HCT116 (cell line): ENCODE measurements at regions not wholly inside any gene's neighbourhood (a gene's known extent, or its start where the extent isn't known, plus 50 kb on each side); places are given as distances from the start of the nearest gene placed in this dataset.

ENCODE experiments used
- CTCF ChIP-seq, 3 experiments: fragments of 200-600 bp in 1 of 3; sonication (generic) in 1 of 3; IDR thresholded peaks in 2 of 3; conservative IDR thresholded peaks in 1 of 3; 2 replicates each; pipeline ENCODE4 v1.5.1; 2012 to 2017; ENCODE audit warnings: low read depth in 2 of 3, low read length in 2 of 3, antibody characterized with exemption in 1 of 3, borderline replicate concordance in 1 of 3, control low read depth in 1 of 3, mild to moderate bottlenecking in 1 of 3, mixed read lengths in 1 of 3, mixed run types in 1 of 3, moderate library complexity in 1 of 3; ENCODE audit not compliant: insufficient read depth in 1 of 3
- EGR1 ChIP-seq: IDR thresholded peaks from 2 replicates; pipeline ENCODE4 v1.6.1; 2012; ENCODE audit warnings: low read depth
- EZH2 ChIP-seq: fragments of 200-600 bp; sonication (generic); IDR thresholded peaks from 2 replicates; pipeline ENCODE4 v1.6.1; 2017; ENCODE audit warnings: antibody characterized with exemption, mixed run types
- POLR2A ChIP-seq: IDR thresholded peaks from 2 replicates; pipeline ENCODE4 v1.7.0; 2011; ENCODE audit warnings: borderline replicate concordance; ENCODE audit not compliant: insufficient read depth, insufficient read length; ENCODE audit errors: extremely low read depth
- SIN3A ChIP-seq: IDR thresholded peaks from 2 replicates; pipeline ENCODE4 v1.6.1; 2012; ENCODE audit warnings: low read depth
- SP1 ChIP-seq: IDR thresholded peaks from 2 replicates; pipeline ENCODE4 v1.6.1; 2012; ENCODE audit warnings: low read depth

GRCh38 chr3:69435274-69436265 lies 49.7 kb upstream of the FRMD4B start:
- TF ChIP-seq CTCF (IDR thresholded peaks at IDR 0.05 in 2 of 3, conservative IDR thresholded peaks at IDR 0.05 in 1 of 3; ENCODE audit: borderline replicate concordance in 1 of 3, insufficient read depth in 1 of 3, low read depth in 2 of 3, low read length in 2 of 3) (no peak), POLR2A (no peak), SIN3A (no peak), EGR1 (no peak), SP1 (no peak), EZH2 (no peak)
